ENCODE measurements at regions not wholly inside any gene's neighbourhood (a gene's known extent, or its start where the extent isn't known, plus 50 kb on each side); places are given as distances from the start of the nearest gene placed in this dataset.
A peak's percentile ranks its signal among the peaks of the same experiment; 100 is the strongest.

DNA sequence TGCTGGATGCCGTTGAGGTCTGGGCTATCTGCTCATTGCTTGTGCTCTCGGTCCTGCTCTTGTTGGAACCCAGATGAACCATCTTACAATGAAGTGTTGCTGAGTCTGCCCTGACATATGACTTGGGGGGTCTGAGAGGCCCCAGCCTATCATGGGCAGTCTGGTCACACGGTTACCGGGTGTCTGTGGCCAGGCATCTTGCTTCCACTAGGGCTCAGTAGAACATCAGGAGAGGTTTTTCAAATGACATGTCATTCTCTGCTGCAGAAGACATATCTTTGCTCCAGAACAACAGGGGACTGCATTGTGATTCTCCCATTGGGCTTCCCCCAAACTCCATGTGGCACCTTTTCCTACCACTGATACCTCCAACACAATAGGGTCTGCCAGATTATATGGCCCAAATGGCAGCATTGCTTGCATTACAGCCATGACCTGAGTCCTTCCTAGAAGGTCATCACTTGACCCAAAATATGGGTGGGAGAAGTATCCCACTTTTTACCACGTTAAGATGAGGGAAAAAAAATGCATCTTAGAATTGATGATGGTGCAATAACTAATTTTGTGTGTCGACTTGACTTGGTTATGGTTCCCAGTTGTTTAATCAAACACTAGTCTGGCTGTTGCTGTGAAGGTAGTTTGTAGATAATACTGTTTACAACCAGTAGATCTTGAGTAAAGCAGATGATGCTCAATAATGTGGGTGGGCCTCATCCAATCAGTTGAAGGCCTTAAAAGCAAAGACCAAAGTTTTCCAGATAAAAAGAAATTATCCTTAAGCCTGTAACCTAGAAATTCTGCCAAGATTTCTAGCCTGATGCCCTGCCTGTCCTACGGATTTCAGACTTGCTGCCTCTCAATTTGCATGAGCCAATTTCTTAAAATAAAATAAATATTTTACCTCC lies 241.0 kb downstream of the QKI start:
- intact Hi-C loops (cut with DNase I): no loop called here
- ATAC-seq (ENCODE audit: poor library complexity) (no peak), DNase-seq (no peak)

DNA sequence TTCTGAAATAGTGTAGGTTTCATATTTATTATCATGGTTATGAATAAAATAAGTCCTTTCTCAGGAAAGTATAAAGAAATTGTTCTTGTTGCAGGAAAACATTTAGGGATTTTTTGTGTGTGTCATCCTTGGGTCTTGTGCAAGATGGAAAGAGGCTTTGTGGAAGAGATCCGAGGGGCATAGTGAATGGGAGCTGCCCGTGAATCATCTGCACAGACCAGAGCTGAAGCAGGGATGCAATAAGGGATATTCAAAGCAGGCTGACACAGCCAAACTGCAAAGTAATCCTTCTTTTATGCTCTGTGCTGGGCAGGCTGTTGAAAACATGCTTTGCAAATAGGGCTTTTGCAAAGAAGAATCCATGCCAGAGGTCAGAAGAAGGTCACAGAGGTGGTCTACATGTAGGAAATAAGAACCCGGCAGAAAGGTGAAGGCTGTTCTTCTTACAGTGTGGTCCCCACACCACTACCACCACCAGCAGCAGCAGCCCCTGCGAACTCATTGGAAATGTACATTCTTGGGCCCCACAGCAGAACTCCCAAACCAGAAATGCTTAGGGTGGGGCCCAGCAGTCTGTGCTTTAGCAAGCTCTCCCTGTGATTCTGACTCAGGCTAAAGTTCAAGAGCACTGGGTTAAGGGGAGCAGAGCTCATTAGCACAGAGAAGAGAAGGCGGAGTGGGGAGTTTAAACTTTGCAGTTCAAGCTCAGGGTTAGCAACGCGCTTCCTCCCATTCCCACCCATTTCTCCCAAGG lies 237.6 kb downstream of the QKI start:
- no peak for ATAC-seq (ENCODE audit: poor library complexity)
- intact Hi-C loops (cut with DNase I): no loop called here
- DNase-seq: no peak

- DNase-seq (no peak), ATAC-seq (ENCODE audit: poor library complexity) (no peak)
- intact Hi-C loops (cut with DNase I): no loop called here
Measured at GRCh38 chr6:163651426-163651825, 236.9 kb downstream of the QKI start.

DNA sequence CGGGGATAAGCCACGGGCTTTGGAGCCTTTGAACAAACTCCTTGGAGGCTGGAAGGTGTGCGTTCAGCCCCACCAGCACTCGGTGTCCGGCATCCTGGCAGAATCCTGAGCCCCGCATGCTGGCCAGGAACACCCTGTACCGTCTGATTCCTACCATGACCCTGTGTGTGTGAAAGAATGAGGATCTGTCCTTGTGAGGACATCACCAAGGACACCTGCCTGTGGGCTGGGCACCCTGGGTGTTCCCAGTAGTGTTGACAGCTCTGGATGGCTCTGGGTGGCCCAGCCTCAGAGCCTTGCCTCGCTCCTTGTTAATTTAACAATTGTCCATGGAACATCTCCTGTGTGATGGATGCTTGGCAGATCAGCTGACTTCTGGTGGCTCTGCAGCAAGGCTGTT lies 234.3 kb downstream of the QKI start:
- peak; percentile 85 for ATAC-seq (ENCODE audit: poor library complexity)
- intact Hi-C loops (cut with DNase I): no loop called here
- peak; percentile 56 for DNase-seq

- DNase-seq: no peak
- no peak for ATAC-seq (ENCODE audit: poor library complexity)
- intact Hi-C loops (cut with DNase I): no loop called here
Measured at GRCh38 chr6:163647624-163648023, 233.1 kb downstream of the QKI start.

- DNase-seq (no peak), ATAC-seq (ENCODE audit: poor library complexity) (no peak)
- intact Hi-C loops (cut with DNase I): no loop called here
Measured at GRCh38 chr6:163646866-163647265, 232.3 kb downstream of the QKI start.

DNA sequence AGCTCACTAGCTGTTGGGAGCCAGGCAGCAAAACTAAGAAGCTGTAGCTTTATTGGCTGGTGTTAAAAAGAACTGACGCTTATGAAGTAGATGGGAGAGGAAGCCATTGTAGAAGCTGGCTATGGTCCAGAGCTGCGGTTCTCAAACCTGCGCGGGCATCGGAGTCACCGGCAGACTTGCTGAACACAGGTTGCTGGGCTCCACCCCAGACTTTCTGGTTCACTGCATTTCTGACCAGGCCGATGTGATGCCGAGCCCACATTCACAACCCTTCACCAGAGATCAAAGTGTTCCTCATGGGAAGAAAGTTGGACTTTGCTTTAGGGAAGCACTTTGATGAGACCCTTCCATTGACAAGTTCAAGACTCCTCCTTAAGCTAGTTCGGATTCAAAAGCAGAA lies 231.6 kb downstream of the QKI start:
- DNase-seq (no peak), ATAC-seq (ENCODE audit: poor library complexity) (no peak)
- intact Hi-C loops (cut with DNase I): no loop called here

DNA sequence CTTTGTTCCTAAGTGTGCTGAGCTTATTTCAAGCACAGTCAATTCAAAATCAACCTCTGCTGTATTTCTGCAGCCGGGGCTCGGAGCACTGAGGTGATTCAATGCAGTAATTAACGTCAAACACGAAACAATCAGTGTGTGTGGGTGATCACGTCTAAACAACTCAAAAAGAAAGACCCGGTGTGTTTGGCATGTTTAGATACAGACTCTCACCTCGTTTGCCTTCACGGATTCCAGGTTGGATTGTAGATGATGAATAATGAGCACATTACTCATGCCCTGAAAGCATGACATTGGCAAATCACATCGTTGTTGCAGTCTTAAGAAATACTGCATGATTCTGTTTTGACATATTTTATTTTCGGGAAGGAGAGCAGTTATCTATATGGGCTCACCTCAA lies 231.0 kb downstream of the QKI start:
- intact Hi-C loops (cut with DNase I): no loop called here
- ATAC-seq (ENCODE audit: poor library complexity) (no peak), DNase-seq (no peak)

GRCh38 chr6:163643866-163644265 lies 229.3 kb downstream of the QKI start:
- ATAC-seq (ENCODE audit: poor library complexity): no peak
- intact Hi-C loops (cut with DNase I): no loop called here
- no peak for DNase-seq

- ATAC-seq (ENCODE audit: poor library complexity): no peak
- intact Hi-C loops (cut with DNase I): no loop called here
- no peak for DNase-seq
Measured at GRCh38 chr6:163641706-163642105, 227.2 kb downstream of the QKI start.

DNA sequence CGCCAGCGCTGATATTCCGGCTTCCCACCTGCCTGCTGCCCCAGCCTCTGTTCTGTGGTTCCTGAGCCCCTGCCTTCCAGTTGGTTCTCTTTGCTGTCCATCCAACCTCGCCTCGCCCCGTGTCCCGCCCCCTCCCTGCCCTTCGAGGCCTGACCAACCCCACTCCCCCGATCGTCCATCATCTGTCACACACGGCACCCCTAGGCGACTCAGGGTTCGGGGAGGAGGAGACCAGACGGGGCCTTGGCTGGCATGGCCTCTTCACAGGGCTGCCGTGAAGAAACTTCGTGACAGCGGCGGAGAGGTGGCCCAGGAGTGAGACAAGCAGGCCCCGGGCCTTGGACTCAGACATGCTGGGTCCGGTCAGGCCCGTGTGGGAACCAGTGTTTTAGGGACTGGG lies 226.1 kb downstream of the QKI start:
- ATAC-seq (ENCODE audit: poor library complexity): no peak
- DNase-seq: no peak
- intact Hi-C loops (cut with DNase I): no loop called here

GRCh38 chr6:163637524-163637923 lies 223.0 kb downstream of the QKI start:
- intact Hi-C loops (cut with DNase I): no loop called here
- DNase-seq (no peak), ATAC-seq (ENCODE audit: poor library complexity) (no peak)

- DNase-seq (no peak), ATAC-seq (ENCODE audit: poor library complexity) (no peak)
- intact Hi-C loops (cut with DNase I): no loop called here
Measured at GRCh38 chr6:163635731-163636364, 221.3 kb downstream of the QKI start.

- no peak for ATAC-seq (ENCODE audit: poor library complexity)
- DNase-seq: no peak
- intact Hi-C loops (cut with DNase I): no loop called here
Measured at GRCh38 chr6:163635315-163635714, 220.8 kb downstream of the QKI start.

DNA sequence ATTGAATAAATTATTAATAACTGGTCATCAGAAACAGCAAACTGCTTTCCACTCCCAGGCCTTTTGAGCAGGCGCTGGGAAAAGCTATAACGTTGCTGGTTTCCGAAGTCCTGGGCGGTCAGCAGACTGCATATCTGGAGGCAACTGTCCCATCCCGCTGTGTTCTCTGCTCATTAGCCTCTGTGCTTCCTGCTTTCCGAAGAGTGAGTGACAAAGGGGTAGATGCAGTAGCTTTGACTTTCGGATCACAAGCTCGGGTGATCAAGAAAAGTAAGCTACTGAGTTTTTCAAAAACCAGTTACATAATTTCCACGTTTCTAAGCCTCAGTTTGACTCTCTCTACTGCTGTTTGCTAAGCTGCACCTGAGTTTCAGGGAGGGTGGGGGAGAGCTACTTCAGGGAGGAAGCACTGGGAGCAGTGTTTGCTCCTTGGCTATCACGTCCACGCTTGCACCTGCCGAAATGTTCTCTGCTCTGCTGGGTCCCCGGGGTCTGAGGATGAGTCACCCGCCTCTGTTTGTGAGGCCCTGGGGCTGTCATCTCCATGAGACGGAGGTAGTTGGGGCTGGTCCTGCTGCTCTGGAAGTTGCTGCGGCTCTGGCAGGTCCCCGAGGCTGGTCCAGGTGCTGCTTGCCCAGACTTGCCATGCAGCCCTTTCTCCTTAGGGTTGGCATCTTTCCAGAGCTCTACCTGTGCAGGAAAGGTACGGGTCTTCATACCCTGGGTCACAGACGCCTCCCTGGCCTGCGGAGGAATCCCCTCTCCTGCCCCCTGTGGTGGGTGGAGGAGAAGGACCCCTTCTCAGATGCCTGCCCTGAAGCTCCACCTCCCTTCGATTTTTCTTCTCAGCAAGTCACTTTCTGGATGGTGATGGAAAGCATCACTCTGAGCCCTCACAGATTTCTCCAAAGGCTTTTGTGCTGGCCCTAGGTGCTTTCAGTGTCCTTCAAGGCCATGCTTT lies 220.0 kb downstream of the QKI start:
- DNase-seq: no peak
- intact Hi-C loops (cut with DNase I): no loop called here
- ATAC-seq (ENCODE audit: poor library complexity): no peak

GRCh38 chr6:163630991-163631390 lies 216.5 kb downstream of the QKI start:
- ATAC-seq (ENCODE audit: poor library complexity) (no peak), DNase-seq (no peak)
- intact Hi-C loops (cut with DNase I): no loop called here

- intact Hi-C loops (cut with DNase I): no loop called here
- DNase-seq (no peak), ATAC-seq (ENCODE audit: poor library complexity) (no peak)
Measured at GRCh38 chr6:163630572-163630971, 216.1 kb downstream of the QKI start.

DNA sequence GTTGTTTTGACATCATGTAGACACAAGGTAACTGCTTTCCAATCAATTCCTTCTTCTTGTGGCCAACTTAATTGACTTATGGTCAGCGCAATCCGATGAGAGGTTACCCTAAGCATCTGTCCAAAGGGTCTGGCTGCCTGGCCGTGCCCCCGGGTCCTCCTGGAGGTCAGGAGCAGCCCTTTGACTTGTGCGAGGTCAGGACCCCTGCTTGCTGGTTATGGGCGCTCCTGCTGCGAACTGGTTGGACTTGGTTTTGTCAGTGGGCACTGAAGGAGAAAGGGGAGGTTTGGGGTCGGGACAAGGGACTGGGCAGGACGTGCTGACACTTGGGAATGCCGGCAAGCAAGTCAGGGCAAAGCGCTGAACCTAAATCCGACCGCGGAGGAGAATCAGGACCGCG lies 215.6 kb downstream of the QKI start:
- ATAC-seq (ENCODE audit: poor library complexity) (no peak), DNase-seq (no peak)
- intact Hi-C loops (cut with DNase I): no loop called here
